ENCODE measurements at regions not wholly inside any gene's neighbourhood (a gene's known extent, or its start where the extent isn't known, plus 50 kb on each side); places are given as distances from the start of the nearest gene placed in this dataset.

GRCh38 chr13:73820285-73820684 lies 313.9 kb downstream of the KLF12 start:
- no peak overlapping the region for H3K4me3 ChIP-seq (ENCODE audit: low read depth, low read length)
- no peaks in the 10 kb centered on the region for H3K27me3 ChIP-seq (ENCODE audit: control insufficient read depth, insufficient read depth, low read length)
- DNase-seq (ENCODE audit: low read depth): no peak
- H3K36me3 ChIP-seq (ENCODE audit: control insufficient read depth, insufficient read depth, low read length): no peaks in the 10 kb centered on the region
- TF ChIP-seq, protein P1, sequence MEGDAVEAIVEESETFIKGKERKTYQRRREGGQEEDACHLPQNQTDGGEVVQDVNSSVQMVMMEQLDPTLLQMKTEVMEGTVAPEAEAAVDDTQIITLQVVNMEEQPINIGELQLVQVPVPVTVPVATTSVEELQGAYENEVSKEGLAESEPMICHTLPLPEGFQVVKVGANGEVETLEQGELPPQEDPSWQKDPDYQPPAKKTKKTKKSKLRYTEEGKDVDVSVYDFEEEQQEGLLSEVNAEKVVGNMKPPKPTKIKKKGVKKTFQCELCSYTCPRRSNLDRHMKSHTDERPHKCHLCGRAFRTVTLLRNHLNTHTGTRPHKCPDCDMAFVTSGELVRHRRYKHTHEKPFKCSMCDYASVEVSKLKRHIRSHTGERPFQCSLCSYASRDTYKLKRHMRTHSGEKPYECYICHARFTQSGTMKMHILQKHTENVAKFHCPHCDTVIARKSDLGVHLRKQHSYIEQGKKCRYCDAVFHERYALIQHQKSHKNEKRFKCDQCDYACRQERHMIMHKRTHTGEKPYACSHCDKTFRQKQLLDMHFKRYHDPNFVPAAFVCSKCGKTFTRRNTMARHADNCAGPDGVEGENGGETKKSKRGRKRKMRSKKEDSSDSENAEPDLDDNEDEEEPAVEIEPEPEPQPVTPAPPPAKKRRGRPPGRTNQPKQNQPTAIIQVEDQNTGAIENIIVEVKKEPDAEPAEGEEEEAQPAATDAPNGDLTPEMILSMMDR (IDR thresholded peaks at IDR 0.05; ENCODE audit: insufficient read depth, low read length, severe bottlenecking): no peak
- FAIRE-seq: no peak

GRCh38 chr13:73819711-73820110 lies 314.5 kb downstream of the KLF12 start:
- TF ChIP-seq, protein P1 (IDR thresholded peaks at IDR 0.05; ENCODE audit: insufficient read depth, low read length, severe bottlenecking): no peak
- DNase-seq (ENCODE audit: low read depth) (no peak), FAIRE-seq (no peak)
- no peaks in the 10 kb centered on the region for H3K36me3 ChIP-seq (ENCODE audit: control insufficient read depth, insufficient read depth, low read length)
- H3K27me3 ChIP-seq (ENCODE audit: control insufficient read depth, insufficient read depth, low read length): no peaks in the 10 kb centered on the region
- no peak overlapping the region for H3K4me3 ChIP-seq (ENCODE audit: low read depth, low read length)

- H3K27me3 ChIP-seq (ENCODE audit: control insufficient read depth, insufficient read depth, low read length): no peaks in the 10 kb centered on the region
- H3K4me3 ChIP-seq (ENCODE audit: low read depth, low read length): no peak overlapping the region
- TF ChIP-seq, protein P1 (IDR thresholded peaks at IDR 0.05; ENCODE audit: insufficient read depth, low read length, severe bottlenecking): no peak
- no peaks in the 10 kb centered on the region for H3K36me3 ChIP-seq (ENCODE audit: control insufficient read depth, insufficient read depth, low read length)
- FAIRE-seq (peak; percentile 89), DNase-seq (ENCODE audit: low read depth) (peak; percentile 96)
Measured at GRCh38 chr13:73816702-73817101, 317.5 kb downstream of the KLF12 start.

DNA sequence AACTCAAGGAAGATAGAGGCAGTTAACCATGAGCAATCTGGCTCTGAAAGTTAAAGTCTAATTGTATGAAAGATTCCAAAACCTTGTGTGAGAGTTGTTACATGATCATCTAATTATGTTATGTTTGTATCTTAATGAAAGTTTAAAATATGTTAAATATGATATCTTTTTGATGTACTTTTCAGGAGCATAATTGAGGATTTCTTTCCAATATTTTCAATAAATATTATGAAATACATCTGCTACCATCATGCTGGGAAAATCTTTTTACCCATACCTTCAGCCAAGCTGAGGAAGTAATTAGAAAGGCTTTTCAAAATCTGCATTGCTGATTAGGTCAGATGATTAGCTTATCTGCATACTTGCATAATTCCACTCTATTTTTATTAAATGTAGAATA lies 318.4 kb downstream of the KLF12 start:
- no peak overlapping the region for H3K4me3 ChIP-seq (ENCODE audit: low read depth, low read length)
- TF ChIP-seq, protein P1 (IDR thresholded peaks at IDR 0.05; ENCODE audit: insufficient read depth, low read length, severe bottlenecking): no peak
- H3K27me3 ChIP-seq (ENCODE audit: control insufficient read depth, insufficient read depth, low read length): no peaks in the 10 kb centered on the region
- H3K36me3 ChIP-seq (ENCODE audit: control insufficient read depth, insufficient read depth, low read length): no peaks in the 10 kb centered on the region
- DNase-seq (ENCODE audit: low read depth) (no peak), FAIRE-seq (no peak)

- H3K27me3 ChIP-seq (ENCODE audit: control insufficient read depth, insufficient read depth, low read length): no peaks in the 10 kb centered on the region
- H3K36me3 ChIP-seq (ENCODE audit: control insufficient read depth, insufficient read depth, low read length): no peaks in the 10 kb centered on the region
- no peak overlapping the region for H3K4me3 ChIP-seq (ENCODE audit: low read depth, low read length)
- DNase-seq (ENCODE audit: low read depth) (no peak), FAIRE-seq (no peak)
- TF ChIP-seq, protein P1 (IDR thresholded peaks at IDR 0.05; ENCODE audit: insufficient read depth, low read length, severe bottlenecking): no peak
Measured at GRCh38 chr13:73810647-73811046, 323.6 kb downstream of the KLF12 start.

- TF ChIP-seq, protein P1 (IDR thresholded peaks at IDR 0.05; ENCODE audit: insufficient read depth, low read length, severe bottlenecking): no peak
- Histone ChIP-seq H3K36me3 (ENCODE audit: control insufficient read depth, insufficient read depth, low read length) (no peaks in the 10 kb centered on the region), H3K27me3 (ENCODE audit: control insufficient read depth, insufficient read depth, low read length) (no peaks in the 10 kb centered on the region), H3K4me3 (ENCODE audit: low read depth, low read length) (no peak overlapping the region)
- DNase-seq (ENCODE audit: low read depth): peak; percentile 71
- no peak for FAIRE-seq
Measured at GRCh38 chr13:73809561-73809960, 324.6 kb downstream of the KLF12 start.
